SK-N-SH treated with all-trans-retinoic acid at 6 μM for 48 hours (cell line): ENCODE measurements at regions not wholly inside any gene's neighbourhood (a gene's known extent, or its start where the extent isn't known, plus 50 kb on each side); places are given as distances from the start of the nearest gene placed in this dataset.

Experiments
- CSDC2 ChIP-seq: fragments of 250-450 bp; sonication (Bioruptor Pico); IDR thresholded peaks from 2 replicates; pipeline ENCODE4 v1.5.0; 2020; ENCODE audit warnings: mild to moderate bottlenecking, moderate library complexity
- PPARA ChIP-seq: fragments of 250-450 bp; sonication (Bioruptor Pico); IDR thresholded peaks from 2 replicates; pipeline ENCODE4 v1.5.0; 2020; ENCODE audit warnings: mild to moderate bottlenecking, borderline replicate concordance
- RARB ChIP-seq: fragments of 250-450 bp; sonication (Bioruptor Pico); IDR thresholded peaks from 2 replicates; pipeline ENCODE4 v1.8.0; 2021; ENCODE audit warnings: mild to moderate bottlenecking, moderate library complexity
- ZNF8 ChIP-seq: fragments of 450-650 bp; formaldehyde crosslinking; IDR thresholded peaks from 2 replicates; pipeline ENCODE4 v1.5.0; 2020; ENCODE audit warnings: mild to moderate bottlenecking, moderate library complexity
- TF ChIP-seq, protein P1 (sequence below): fragments of 250-450 bp; sonication (Bioruptor Pico); IDR thresholded peaks from 2 replicates; pipeline ENCODE4 v1.8.0; 2020; ENCODE audit warnings: mild to moderate bottlenecking, moderate library complexity, borderline replicate concordance

GRCh38 chr2:195531754-195532153 lies 125.3 kb upstream of the SLC39A10 start:
- TF ChIP-seq ZNF8 (no peak), RARB (CRISPR knock-in tag) (no peak), CSDC2 (CRISPR knock-in tag) (no peak), PPARA (no peak)
- TF ChIP-seq, protein P1, sequence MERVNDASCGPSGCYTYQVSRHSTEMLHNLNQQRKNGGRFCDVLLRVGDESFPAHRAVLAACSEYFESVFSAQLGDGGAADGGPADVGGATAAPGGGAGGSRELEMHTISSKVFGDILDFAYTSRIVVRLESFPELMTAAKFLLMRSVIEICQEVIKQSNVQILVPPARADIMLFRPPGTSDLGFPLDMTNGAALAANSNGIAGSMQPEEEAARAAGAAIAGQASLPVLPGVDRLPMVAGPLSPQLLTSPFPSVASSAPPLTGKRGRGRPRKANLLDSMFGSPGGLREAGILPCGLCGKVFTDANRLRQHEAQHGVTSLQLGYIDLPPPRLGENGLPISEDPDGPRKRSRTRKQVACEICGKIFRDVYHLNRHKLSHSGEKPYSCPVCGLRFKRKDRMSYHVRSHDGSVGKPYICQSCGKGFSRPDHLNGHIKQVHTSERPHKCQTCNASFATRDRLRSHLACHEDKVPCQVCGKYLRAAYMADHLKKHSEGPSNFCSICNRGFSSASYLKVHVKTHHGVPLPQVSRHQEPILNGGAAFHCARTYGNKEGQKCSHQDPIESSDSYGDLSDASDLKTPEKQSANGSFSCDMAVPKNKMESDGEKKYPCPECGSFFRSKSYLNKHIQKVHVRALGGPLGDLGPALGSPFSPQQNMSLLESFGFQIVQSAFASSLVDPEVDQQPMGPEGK (CRISPR knock-in tag) = no peak
